CD4-positive, alpha-beta T cell treated with Interleukin-1 beta for 1 hour (primary cell): ENCODE measurements at regions not wholly inside any gene's neighbourhood (a gene's known extent, or its start where the extent isn't known, plus 50 kb on each side); places are given as distances from the start of the nearest gene placed in this dataset.
"Not testable (repeated sequence)": the region's sequence is repeated elsewhere in the genome, so short reads cannot be mapped to it uniquely, and the experiment has no call there.

ENCODE experiments used
- DNase-seq, 2 donors: peaks; one replicate each; pipeline ENCODE4 v3.0.0-alpha.2; 2020 to 2022

- DNase-seq, result no peak
Measured at GRCh38 chr6:140462453-140463311, 1088.2 kb upstream of the CITED2 start.

- DNase-seq, result no peak
Measured at GRCh38 chr6:140462076-140462452, 1087.6 kb upstream of the CITED2 start.

GRCh38 chr6:140460267-140460666 lies 1085.8 kb upstream of the CITED2 start:
- no peak for DNase-seq

GRCh38 chr6:140459209-140459608 lies 1084.8 kb upstream of the CITED2 start:
- no peak for DNase-seq

- no peak for DNase-seq
Measured at GRCh38 chr6:140446241-140446640, 1071.8 kb upstream of the CITED2 start.

- DNase-seq, result no peak
Measured at GRCh38 chr6:140445474-140446004, 1071.1 kb upstream of the CITED2 start.

GRCh38 chr6:140443112-140443511 lies 1068.7 kb upstream of the CITED2 start:
- DNase-seq, result not testable (repeated sequence)

- peak; percentile 2 to 4 for DNase-seq
Measured at GRCh38 chr6:140441256-140441655, 1066.8 kb upstream of the CITED2 start.

GRCh38 chr6:140440223-140440835 lies 1065.9 kb upstream of the CITED2 start:
- DNase-seq, result no peak

GRCh38 chr6:140438346-140438735 lies 1063.9 kb upstream of the CITED2 start:
- no peak for DNase-seq

GRCh38 chr6:140437619-140438345 lies 1063.3 kb upstream of the CITED2 start:
- DNase-seq, result no peak

GRCh38 chr6:140436023-140436811 lies 1061.8 kb upstream of the CITED2 start:
- no peak for DNase-seq

GRCh38 chr6:140434761-140435160 lies 1060.3 kb upstream of the CITED2 start:
- no peak for DNase-seq

GRCh38 chr6:140433072-140433471 lies 1058.6 kb upstream of the CITED2 start:
- no peak for DNase-seq

GRCh38 chr6:140427842-140428241 lies 1053.4 kb upstream of the CITED2 start:
- no peak for DNase-seq

- DNase-seq, result no peak
Measured at GRCh38 chr6:140414966-140415620, 1040.6 kb upstream of the CITED2 start.

GRCh38 chr6:140403020-140403419 lies 1028.6 kb upstream of the CITED2 start:
- DNase-seq, result no peak

GRCh38 chr6:140401761-140402160 lies 1027.3 kb upstream of the CITED2 start:
- DNase-seq, result no peak

GRCh38 chr6:140398076-140398475 lies 1023.6 kb upstream of the CITED2 start:
- DNase-seq, result no peak

GRCh38 chr6:140397106-140397505 lies 1022.7 kb upstream of the CITED2 start:
- no peak for DNase-seq

GRCh38 chr6:140393665-140394540 lies 1019.5 kb upstream of the CITED2 start:
- DNase-seq, result no peak
